ENCODE measurements at regions not wholly inside any gene's neighbourhood (a gene's known extent, or its start where the extent isn't known, plus 50 kb on each side); places are given as distances from the start of the nearest gene placed in this dataset.

DNA sequence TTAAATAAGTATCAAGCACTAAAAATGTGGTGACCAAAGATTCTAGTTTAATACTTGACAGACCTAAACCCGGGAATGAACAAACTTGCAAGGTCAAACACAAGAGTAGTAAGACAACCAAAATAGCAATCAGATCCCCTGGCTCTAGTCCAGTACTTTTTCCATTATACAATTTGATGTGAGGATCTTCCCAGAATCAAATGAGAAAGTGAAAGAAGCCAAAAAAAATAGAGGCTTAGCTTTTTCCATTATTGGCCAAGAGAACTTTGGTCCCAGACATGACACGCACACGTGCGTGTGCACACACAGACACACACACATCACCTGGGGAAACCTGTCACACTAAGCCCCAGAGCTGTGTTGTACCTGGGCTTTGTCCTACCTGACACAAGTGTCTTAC lies 300.6 kb upstream of the CDH5 start:
- peaks cover 12% of the 10 kb centered on the region for H3K4me1 ChIP-seq (ENCODE audit: control insufficient read depth, insufficient read depth, low read length)
- H3K9me3 ChIP-seq (ENCODE audit: control insufficient read depth, insufficient read depth, low read length) = no peaks in the 10 kb centered on the region
- no peak overlapping the region for H3K27ac ChIP-seq (ENCODE audit: low read depth, low read length)
- no peaks in the 10 kb centered on the region for H3K36me3 ChIP-seq (ENCODE audit: control insufficient read depth, insufficient read depth, low read length)
- 97% methylated on average over 3 of the region's 4 CpGs for WGBS (ENCODE audit: insufficient coverage)
- no peaks in the 10 kb centered on the region for H3K27me3 ChIP-seq (ENCODE audit: control insufficient read depth, insufficient read depth, low read length)
- H3K4me3 ChIP-seq (ENCODE audit: low read depth, low read length) = no peak overlapping the region
- no peak for DNase-seq (ENCODE audit: low read depth in 4 of 6, low spot score in 6 of 6)

DNA sequence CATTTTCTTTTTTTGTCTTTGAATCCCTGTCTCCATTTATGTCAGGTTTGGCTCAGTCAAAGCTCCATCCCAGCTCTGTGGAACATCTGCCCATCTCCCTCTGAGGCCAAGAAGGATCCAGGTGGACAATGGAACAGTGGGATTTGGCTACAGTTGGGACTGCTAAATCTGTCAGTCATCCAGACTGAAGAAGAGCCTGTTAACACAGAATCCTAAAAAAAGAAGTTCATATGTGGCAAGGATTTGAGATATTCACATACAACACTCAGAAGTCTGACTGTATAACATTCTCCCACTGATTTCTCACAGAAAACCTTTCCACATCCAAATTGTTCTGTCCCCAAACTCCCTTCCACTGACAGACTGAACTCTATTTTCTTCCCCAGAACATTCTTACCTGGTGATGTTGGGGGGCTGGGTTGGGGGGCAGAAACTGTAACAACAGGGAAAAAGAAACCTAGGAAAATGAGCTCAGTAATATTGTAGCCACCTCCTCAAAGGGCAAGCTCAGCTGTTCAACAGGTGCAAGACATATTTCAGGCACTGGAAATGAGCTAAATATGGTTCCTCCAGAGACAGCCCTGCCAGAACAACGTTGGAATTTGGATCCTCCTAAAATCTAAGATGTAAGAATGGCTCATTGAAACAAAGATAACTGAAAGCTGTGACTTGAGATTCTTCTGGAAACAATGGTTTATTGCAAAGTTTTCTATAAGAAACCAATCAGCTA lies 301.5 kb upstream of the CDH5 start:
- Histone ChIP-seq H3K27ac (ENCODE audit: low read depth, low read length) (no peak overlapping the region), H3K9me3 (ENCODE audit: control insufficient read depth, insufficient read depth, low read length) (no peaks in the 10 kb centered on the region), H3K27me3 (ENCODE audit: control insufficient read depth, insufficient read depth, low read length) (no peaks in the 10 kb centered on the region), H3K4me3 (ENCODE audit: low read depth, low read length) (no peak overlapping the region), H3K36me3 (ENCODE audit: control insufficient read depth, insufficient read depth, low read length) (no peaks in the 10 kb centered on the region), H3K4me1 (ENCODE audit: control insufficient read depth, insufficient read depth, low read length) (peaks cover 4% of the 10 kb centered on the region)
- peak in 1 of 6 donors; percentile 54 for DNase-seq (ENCODE audit: low read depth in 4 of 6, low spot score in 6 of 6)
- WGBS (ENCODE audit: insufficient coverage) = no CpG with 5 or more reads among the region's 1 CpG

DNA sequence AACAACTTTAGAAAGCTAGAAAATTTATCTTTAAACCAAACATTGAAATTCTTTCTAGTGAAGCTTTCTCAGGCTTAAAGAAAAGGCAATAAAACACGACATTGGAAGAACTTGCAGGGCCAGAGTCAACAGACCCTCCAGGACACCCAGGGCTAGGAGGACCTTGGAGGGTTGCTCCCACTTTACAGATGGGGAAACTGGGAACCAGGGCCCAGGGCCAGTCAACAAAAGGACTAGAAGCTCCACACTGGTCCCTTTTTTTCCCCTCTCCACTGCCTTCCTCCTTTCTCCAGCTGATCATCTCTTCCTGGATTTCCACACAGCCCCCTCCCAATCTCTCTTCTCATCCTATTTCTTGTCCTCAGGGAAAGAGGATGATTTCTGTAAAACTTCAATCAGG lies 307.7 kb upstream of the CDH5 start:
- Histone ChIP-seq H3K4me1 (ENCODE audit: control insufficient read depth, insufficient read depth, low read length) (peaks cover 8% of the 10 kb centered on the region), H3K36me3 (ENCODE audit: control insufficient read depth, insufficient read depth, low read length) (no peaks in the 10 kb centered on the region), H3K9me3 (ENCODE audit: control insufficient read depth, insufficient read depth, low read length) (no peaks in the 10 kb centered on the region), H3K4me3 (ENCODE audit: low read depth, low read length) (no peak overlapping the region), H3K27ac (ENCODE audit: low read depth, low read length) (no peak overlapping the region), H3K27me3 (ENCODE audit: control insufficient read depth, insufficient read depth, low read length) (no peaks in the 10 kb centered on the region)
- 57% methylated on average over 1 of the region's 1 CpG for WGBS (ENCODE audit: insufficient coverage)
- no peak for DNase-seq (ENCODE audit: low read depth in 4 of 6, low spot score in 6 of 6)

DNA sequence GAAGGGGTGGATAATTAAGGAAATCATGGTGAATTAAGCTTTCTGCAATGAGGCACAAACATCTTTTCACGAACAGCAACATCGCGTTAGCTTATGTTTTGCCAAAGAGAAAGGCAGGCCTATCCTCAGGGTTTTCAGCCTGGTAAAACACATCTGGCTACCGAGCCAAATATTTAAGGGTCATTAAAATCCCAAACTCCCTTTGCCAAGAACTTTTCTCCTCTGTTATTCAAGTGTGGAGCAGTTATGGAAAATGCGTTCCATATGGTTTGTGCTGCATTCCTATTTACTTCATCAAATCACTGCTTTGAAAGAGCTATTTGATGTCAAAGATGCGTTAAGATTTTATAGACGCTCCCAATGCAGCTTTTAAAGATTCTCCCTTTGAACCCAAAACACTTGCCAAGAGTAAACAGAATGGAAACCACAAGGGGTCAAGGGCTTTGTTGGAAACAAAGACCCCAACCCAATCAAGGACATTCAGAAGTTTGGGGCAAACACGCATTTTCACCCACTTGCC lies 308.3 kb upstream of the CDH5 start:
- Histone ChIP-seq H3K27ac (ENCODE audit: low read depth, low read length) (peak overlapping the region; percentile 10), H3K36me3 (ENCODE audit: control insufficient read depth, insufficient read depth, low read length) (no peaks in the 10 kb centered on the region), H3K4me3 (ENCODE audit: low read depth, low read length) (no peak overlapping the region), H3K9me3 (ENCODE audit: control insufficient read depth, insufficient read depth, low read length) (no peaks in the 10 kb centered on the region), H3K4me1 (ENCODE audit: control insufficient read depth, insufficient read depth, low read length) (peaks cover 8% of the 10 kb centered on the region), H3K27me3 (ENCODE audit: control insufficient read depth, insufficient read depth, low read length) (no peaks in the 10 kb centered on the region)
- WGBS (ENCODE audit: insufficient coverage) = 80% methylated on average over 2 of the region's 8 CpGs
- peak in 2 of 6 donors; percentile 71 to 73 for DNase-seq (ENCODE audit: low read depth in 4 of 6, low spot score in 6 of 6)

DNA sequence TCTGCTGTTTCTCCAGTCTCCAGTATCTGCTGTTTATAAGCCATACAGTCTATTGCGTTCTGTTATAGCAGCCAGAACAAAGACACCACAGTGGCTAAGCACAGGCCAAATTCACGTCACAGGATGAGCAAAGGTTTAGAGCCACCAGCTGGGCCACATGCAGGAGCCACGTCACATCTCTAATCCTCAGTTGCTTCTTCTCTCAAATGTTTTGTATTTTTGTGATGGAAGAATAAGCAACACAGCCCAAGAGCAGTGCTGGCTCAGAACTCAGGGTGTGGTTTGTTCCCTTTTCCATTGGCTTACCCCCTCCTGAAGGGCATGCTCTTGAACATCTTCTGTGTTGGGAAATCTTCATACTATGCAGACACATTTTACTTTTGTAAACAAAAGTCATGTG lies 309.4 kb upstream of the CDH5 start:
- H3K27me3 ChIP-seq (ENCODE audit: control insufficient read depth, insufficient read depth, low read length) = no peaks in the 10 kb centered on the region
- H3K4me1 ChIP-seq (ENCODE audit: control insufficient read depth, insufficient read depth, low read length) = peaks cover 8% of the 10 kb centered on the region
- H3K9me3 ChIP-seq (ENCODE audit: control insufficient read depth, insufficient read depth, low read length) = no peaks in the 10 kb centered on the region
- WGBS (ENCODE audit: insufficient coverage) = 33% methylated on average over 2 of the region's 3 CpGs
- DNase-seq (ENCODE audit: low read depth in 4 of 6, low spot score in 6 of 6) = no peak
- H3K27ac ChIP-seq (ENCODE audit: low read depth, low read length) = no peak overlapping the region
- H3K36me3 ChIP-seq (ENCODE audit: control insufficient read depth, insufficient read depth, low read length) = no peaks in the 10 kb centered on the region
- H3K4me3 ChIP-seq (ENCODE audit: low read depth, low read length) = no peak overlapping the region

DNA sequence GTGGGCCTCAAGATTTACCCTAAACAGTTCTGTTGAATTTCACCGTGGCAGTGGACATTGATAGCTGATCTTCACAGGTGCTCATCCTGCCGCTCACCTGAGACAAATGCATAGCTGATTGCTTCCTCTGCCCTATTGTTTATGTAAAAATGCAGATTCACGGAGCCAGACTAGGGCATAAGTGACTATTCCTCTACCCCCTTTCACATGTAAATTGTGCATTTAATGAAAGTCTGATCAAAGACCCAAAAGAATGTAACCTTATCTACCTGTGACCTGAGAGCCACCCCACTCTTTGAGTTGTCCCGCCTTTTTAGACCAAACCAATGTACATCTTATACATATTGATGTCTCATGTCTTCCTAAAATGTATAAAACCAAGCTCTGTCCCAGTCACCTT lies 312.4 kb upstream of the CDH5 start:
- no peak overlapping the region for H3K4me3 ChIP-seq (ENCODE audit: low read depth, low read length)
- H3K9me3 ChIP-seq (ENCODE audit: control insufficient read depth, insufficient read depth, low read length) = no peaks in the 10 kb centered on the region
- no peak overlapping the region for H3K27ac ChIP-seq (ENCODE audit: low read depth, low read length)
- H3K4me1 ChIP-seq (ENCODE audit: control insufficient read depth, insufficient read depth, low read length) = peaks cover 4% of the 10 kb centered on the region
- no peaks in the 10 kb centered on the region for H3K36me3 ChIP-seq (ENCODE audit: control insufficient read depth, insufficient read depth, low read length)
- DNase-seq (ENCODE audit: low read depth in 4 of 6, low spot score in 6 of 6) = no peak
- 71% methylated on average over 2 of the region's 4 CpGs for WGBS (ENCODE audit: insufficient coverage)
- H3K27me3 ChIP-seq (ENCODE audit: control insufficient read depth, insufficient read depth, low read length) = no peaks in the 10 kb centered on the region

DNA sequence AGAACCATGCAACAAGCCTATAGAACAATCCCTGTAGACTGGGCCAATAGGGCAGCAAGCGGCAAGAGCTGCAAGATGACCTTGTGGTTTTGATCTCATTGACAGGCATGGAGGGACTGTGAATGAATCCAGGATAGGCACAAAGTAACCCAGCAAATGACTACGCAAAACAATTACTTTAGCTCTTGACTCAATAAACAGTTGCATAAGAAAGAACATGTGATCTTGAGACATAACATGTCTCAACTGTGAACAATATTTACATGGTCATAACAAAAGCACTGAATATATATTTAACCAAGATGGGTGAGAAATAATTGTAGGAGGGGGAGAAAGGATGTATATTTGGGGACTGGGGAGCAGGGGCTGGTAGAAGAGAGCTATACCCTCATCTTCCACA lies 313.7 kb upstream of the CDH5 start:
- Histone ChIP-seq H3K27ac (ENCODE audit: low read depth, low read length) (no peak overlapping the region), H3K36me3 (ENCODE audit: control insufficient read depth, insufficient read depth, low read length) (no peaks in the 10 kb centered on the region), H3K4me3 (ENCODE audit: low read depth, low read length) (no peak overlapping the region), H3K4me1 (ENCODE audit: control insufficient read depth, insufficient read depth, low read length) (peaks cover 1% of the 10 kb centered on the region), H3K27me3 (ENCODE audit: control insufficient read depth, insufficient read depth, low read length) (no peaks in the 10 kb centered on the region), H3K9me3 (ENCODE audit: control insufficient read depth, insufficient read depth, low read length) (no peaks in the 10 kb centered on the region)
- no CpG with 5 or more reads among the region's 2 CpGs for WGBS (ENCODE audit: insufficient coverage)
- no peak for DNase-seq (ENCODE audit: low read depth in 4 of 6, low spot score in 6 of 6)

DNA sequence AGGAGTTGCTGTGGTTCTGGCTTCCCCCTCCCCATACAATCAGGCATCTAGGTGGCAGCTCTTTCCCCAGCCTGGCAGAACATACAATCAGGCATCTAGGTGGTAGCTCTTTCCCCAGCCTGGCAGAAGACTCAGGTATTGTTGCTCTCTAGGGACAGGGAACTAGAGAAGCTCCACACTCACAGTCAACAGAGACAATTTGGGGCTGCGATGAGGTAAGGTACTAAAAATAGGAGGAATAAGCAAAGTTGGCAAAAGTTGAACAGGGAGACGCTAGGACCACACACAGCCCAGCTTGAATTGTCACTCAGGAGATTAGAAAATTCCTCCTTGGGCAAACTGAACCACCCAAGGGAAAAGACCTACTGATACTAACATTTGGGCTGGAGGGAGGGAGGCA lies 315.5 kb upstream of the CDH5 start:
- Histone ChIP-seq H3K4me1 (ENCODE audit: control insufficient read depth, insufficient read depth, low read length) (no peaks in the 10 kb centered on the region), H3K9me3 (ENCODE audit: control insufficient read depth, insufficient read depth, low read length) (no peaks in the 10 kb centered on the region), H3K27ac (ENCODE audit: low read depth, low read length) (no peak overlapping the region), H3K27me3 (ENCODE audit: control insufficient read depth, insufficient read depth, low read length) (no peaks in the 10 kb centered on the region), H3K4me3 (ENCODE audit: low read depth, low read length) (no peak overlapping the region), H3K36me3 (ENCODE audit: control insufficient read depth, insufficient read depth, low read length) (no peaks in the 10 kb centered on the region)
- DNase-seq (ENCODE audit: low read depth in 4 of 6, low spot score in 6 of 6) = no peak
- no CpG with 5 or more reads among the region's 2 CpGs for WGBS (ENCODE audit: insufficient coverage)

DNA sequence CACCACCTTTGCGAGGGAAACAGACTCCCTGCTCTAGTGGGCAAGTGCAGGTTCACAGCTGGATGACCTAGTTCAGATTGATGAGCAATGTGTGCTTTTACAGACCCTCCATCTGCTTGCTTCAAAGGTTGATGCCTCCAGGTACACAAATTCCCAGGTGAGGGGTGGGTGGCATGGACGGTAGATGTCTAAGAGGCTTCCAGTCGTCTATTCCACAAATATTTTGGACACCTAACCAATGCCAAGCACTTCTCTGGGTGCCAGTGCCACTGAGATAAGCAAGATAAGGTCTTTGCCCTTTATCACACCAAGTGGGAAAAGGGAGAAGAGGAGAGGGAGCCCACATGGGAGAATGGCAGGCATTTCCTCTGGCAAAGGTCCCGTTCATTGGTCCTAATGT lies 316.6 kb upstream of the CDH5 start:
- DNase-seq (ENCODE audit: low read depth in 4 of 6, low spot score in 6 of 6) = no peak
- WGBS (ENCODE audit: insufficient coverage) = 100% methylated on average over 2 of the region's 4 CpGs

DNA sequence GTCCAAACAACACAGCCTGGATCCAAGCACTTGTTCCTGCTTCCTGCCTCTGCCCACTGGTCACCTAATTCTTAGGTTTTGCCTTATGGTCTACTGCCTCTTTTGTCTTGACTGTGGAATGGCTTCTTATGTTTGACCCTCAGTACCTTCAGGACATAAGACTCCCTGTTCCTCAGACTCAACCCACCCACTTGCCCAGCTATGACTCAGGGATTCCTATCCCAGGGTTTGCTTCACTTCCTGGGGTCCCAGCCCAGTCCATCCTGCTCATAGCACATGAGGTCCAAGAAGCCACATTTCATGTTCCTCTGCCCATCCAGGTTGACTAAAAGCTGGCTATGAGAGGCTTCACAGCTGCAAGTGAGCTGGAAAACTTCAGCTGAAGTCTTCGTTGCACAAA lies 320.9 kb upstream of the CDH5 start:
- Histone ChIP-seq H3K4me3 (ENCODE audit: low read depth, low read length) (no peak overlapping the region), H3K27ac (ENCODE audit: low read depth, low read length) (no peak overlapping the region), H3K27me3 (ENCODE audit: control insufficient read depth, insufficient read depth, low read length) (no peaks in the 10 kb centered on the region), H3K4me1 (ENCODE audit: control insufficient read depth, insufficient read depth, low read length) (no peaks in the 10 kb centered on the region), H3K36me3 (ENCODE audit: control insufficient read depth, insufficient read depth, low read length) (no peaks in the 10 kb centered on the region), H3K9me3 (ENCODE audit: control insufficient read depth, insufficient read depth, low read length) (no peaks in the 10 kb centered on the region)
- no CpG with 5 or more reads among the region's 1 CpG for WGBS (ENCODE audit: insufficient coverage)
- DNase-seq (ENCODE audit: low read depth in 4 of 6, low spot score in 6 of 6) = no peak

More for the DNA sequence above, 316.6 kb upstream of the CDH5 start:
- H3K36me3 ChIP-seq (ENCODE audit: control insufficient read depth, insufficient read depth, low read length) = no peaks in the 10 kb centered on the region
- no peaks in the 10 kb centered on the region for H3K9me3 ChIP-seq (ENCODE audit: control insufficient read depth, insufficient read depth, low read length)
- no peaks in the 10 kb centered on the region for H3K27me3 ChIP-seq (ENCODE audit: control insufficient read depth, insufficient read depth, low read length)
- no peak overlapping the region for H3K27ac ChIP-seq (ENCODE audit: low read depth, low read length)
- H3K4me3 ChIP-seq (ENCODE audit: low read depth, low read length) = no peak overlapping the region
- no peaks in the 10 kb centered on the region for H3K4me1 ChIP-seq (ENCODE audit: control insufficient read depth, insufficient read depth, low read length)
